ENCODE measurements at regions not wholly inside any gene's neighbourhood (a gene's known extent, or its start where the extent isn't known, plus 50 kb on each side); places are given as distances from the start of the nearest gene placed in this dataset.

DNA sequence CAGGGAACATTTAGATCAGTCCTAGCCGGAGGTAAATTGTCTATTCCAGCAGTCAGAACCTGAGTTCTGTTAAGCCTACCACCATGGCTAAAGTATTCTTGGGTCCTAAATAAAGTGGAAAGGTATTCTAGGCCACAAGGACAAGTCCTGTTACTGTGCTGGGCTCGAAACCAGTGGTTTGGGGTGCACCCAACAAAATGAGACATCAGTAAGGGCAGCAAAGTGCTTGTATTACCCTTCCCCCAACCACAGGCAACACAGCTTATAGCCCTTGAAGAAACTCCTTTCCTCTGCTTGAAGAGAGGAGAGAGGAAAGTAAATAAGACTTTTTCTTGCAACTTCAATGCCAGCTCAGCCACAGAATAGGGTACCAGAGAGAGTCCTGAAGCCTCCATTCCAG, 1345.6 kb downstream of the PCDH18 start (continued):
- no peak for TF ChIP-seq ISL1 (CRISPR knock-in tag; IDR thresholded peaks at IDR 0.05)
- TF ChIP-seq ARNTL (CRISPR knock-in tag; IDR thresholded peaks at IDR 0.05; ENCODE audit: borderline replicate concordance, low read depth), result no peak
- TF ChIP-seq OSR1 (CRISPR knock-in tag; IDR thresholded peaks at IDR 0.05), result no peak
- no peak for TF ChIP-seq ZNF8 (CRISPR knock-in tag; IDR thresholded peaks at IDR 0.05)
- TF ChIP-seq ZFP3 (CRISPR knock-in tag; IDR thresholded peaks at IDR 0.05), result no peak
- TF ChIP-seq ZNF565 (CRISPR knock-in tag; conservative IDR thresholded peaks at IDR 0.05; ENCODE audit: low read depth), result no peak
- TF ChIP-seq, protein P1, sequence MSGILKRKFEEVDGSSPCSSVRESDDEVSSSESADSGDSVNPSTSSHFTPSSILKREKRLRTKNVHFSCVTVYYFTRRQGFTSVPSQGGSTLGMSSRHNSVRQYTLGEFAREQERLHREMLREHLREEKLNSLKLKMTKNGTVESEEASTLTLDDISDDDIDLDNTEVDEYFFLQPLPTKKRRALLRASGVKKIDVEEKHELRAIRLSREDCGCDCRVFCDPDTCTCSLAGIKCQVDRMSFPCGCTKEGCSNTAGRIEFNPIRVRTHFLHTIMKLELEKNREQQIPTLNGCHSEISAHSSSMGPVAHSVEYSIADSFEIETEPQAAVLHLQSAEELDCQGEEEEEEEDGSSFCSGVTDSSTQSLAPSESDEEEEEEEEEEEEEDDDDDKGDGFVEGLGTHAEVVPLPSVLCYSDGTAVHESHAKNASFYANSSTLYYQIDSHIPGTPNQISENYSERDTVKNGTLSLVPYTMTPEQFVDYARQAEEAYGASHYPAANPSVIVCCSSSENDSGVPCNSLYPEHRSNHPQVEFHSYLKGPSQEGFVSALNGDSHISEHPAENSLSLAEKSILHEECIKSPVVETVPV (CRISPR knock-in tag; IDR thresholded peaks at IDR 0.05), result no peak
- no peak for TF ChIP-seq ESRRG (CRISPR knock-in tag; IDR thresholded peaks at IDR 0.05)

DNA sequence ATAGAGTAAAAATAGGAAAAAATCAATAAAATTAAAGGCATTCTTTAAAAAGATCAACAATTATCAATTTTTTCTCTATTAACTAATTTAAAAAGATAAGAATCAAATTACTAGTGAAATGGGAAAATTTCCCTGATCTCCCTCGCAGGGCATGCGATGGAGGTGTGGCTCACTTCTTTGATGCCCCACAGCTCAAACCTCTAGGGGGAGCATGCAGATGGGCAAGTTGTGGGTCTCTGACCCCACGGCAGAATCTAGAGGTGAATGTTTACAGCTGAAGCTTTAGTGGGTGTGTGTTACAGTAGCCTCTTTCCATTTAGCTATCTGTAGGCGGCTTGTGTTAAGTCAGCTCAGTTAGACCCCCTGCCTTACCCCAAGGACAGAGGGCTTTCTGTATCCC, 1348.8 kb downstream of the PCDH18 start:
- no peak for ATAC-seq
- TF ChIP-seq RARB (CRISPR knock-in tag; IDR thresholded peaks at IDR 0.05), result no peak

DNA sequence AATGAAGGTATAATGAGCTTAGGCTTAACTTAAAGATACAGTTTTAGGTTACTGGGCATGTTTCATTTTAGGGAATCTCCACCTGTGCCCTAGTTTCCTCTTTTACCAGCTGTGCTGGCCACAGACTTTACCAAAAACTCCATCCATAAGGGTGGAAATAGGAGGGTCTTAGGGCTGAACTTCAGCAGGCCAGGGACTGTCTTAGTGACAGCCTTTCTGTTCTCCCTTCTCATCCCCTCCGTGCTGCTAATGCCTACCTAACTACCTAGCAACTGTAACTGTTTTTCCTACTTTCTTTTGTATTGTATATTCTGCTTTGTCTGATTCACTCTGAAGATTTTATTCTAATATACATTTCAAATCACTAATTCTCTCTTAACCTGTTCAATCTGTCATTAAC, 1375.3 kb downstream of the PCDH18 start:
- no peak for TF ChIP-seq ARNTL (CRISPR knock-in tag; IDR thresholded peaks at IDR 0.05; ENCODE audit: borderline replicate concordance, low read depth)
- TF ChIP-seq, protein P1 (CRISPR knock-in tag; IDR thresholded peaks at IDR 0.05), result no peak
- no peak for TF ChIP-seq RARB (CRISPR knock-in tag; IDR thresholded peaks at IDR 0.05)
- TF ChIP-seq, protein P2, sequence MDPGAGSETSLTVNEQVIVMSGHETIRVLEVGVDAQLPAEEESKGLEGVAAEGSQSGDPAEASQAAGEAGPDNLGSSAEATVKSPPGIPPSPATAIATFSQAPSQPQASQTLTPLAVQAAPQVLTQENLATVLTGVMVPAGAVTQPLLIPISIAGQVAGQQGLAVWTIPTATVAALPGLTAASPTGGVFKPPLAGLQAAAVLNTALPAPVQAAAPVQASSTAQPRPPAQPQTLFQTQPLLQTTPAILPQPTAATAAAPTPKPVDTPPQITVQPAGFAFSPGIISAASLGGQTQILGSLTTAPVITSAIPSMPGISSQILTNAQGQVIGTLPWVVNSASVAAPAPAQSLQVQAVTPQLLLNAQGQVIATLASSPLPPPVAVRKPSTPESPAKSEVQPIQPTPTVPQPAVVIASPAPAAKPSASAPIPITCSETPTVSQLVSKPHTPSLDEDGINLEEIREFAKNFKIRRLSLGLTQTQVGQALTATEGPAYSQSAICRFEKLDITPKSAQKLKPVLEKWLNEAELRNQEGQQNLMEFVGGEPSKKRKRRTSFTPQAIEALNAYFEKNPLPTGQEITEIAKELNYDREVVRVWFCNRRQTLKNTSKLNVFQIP (CRISPR knock-in tag; IDR thresholded peaks at IDR 0.05; ENCODE audit: borderline replicate concordance, low read depth), result no peak
- no peak for TF ChIP-seq ZNF565 (CRISPR knock-in tag; conservative IDR thresholded peaks at IDR 0.05; ENCODE audit: low read depth)
- no peak for TF ChIP-seq SNAI2 (CRISPR knock-in tag; IDR thresholded peaks at IDR 0.05)
- no peak for TF ChIP-seq ZNF70 (CRISPR knock-in tag; IDR thresholded peaks at IDR 0.05)
- no peak for TF ChIP-seq GLIS3 (CRISPR knock-in tag; IDR thresholded peaks at IDR 0.05)
- no peak for TF ChIP-seq BACH2 (CRISPR knock-in tag; IDR thresholded peaks at IDR 0.05; ENCODE audit: borderline replicate concordance)
- no peak for TF ChIP-seq ZNF8 (CRISPR knock-in tag; IDR thresholded peaks at IDR 0.05)
- TF ChIP-seq ZFP3 (CRISPR knock-in tag; IDR thresholded peaks at IDR 0.05), result no peak
- TF ChIP-seq CSDC2 (CRISPR knock-in tag; IDR thresholded peaks at IDR 0.05), result no peak
- no peak for TF ChIP-seq PPARA (CRISPR knock-in tag; IDR thresholded peaks at IDR 0.05; ENCODE audit: borderline replicate concordance)
- TF ChIP-seq ZC3H10 (CRISPR knock-in tag; IDR thresholded peaks at IDR 0.05), result no peak
- no peak for ATAC-seq

DNA sequence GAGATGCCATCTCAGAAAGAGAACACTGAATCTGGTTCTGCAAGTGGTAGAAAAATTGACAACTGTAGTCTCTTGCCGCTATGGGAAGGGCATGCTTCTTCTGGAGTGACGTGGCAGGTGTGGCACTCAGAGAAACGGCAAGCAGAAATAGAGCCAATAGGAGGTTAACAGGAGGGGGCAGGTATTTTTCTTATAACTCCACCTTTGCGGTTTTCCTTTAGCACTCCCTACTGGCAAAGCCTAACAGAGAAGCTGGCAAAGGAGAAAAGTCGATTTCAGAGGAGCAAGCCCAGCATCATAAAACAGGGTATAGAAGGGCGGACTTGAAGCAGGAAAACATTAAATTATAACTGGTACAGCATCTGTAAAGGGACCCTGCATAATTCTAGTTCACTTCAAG, 1382.2 kb downstream of the PCDH18 start:
- ATAC-seq, result no peak

More for the DNA sequence above, 1382.2 kb downstream of the PCDH18 start:
- TF ChIP-seq CSDC2 (CRISPR knock-in tag; IDR thresholded peaks at IDR 0.05) (no peak), TOX (CRISPR knock-in tag; IDR thresholded peaks at IDR 0.05; ENCODE audit: borderline replicate concordance) (no peak), RARB (CRISPR knock-in tag; IDR thresholded peaks at IDR 0.05) (no peak)
- TF ChIP-seq, protein P3, sequence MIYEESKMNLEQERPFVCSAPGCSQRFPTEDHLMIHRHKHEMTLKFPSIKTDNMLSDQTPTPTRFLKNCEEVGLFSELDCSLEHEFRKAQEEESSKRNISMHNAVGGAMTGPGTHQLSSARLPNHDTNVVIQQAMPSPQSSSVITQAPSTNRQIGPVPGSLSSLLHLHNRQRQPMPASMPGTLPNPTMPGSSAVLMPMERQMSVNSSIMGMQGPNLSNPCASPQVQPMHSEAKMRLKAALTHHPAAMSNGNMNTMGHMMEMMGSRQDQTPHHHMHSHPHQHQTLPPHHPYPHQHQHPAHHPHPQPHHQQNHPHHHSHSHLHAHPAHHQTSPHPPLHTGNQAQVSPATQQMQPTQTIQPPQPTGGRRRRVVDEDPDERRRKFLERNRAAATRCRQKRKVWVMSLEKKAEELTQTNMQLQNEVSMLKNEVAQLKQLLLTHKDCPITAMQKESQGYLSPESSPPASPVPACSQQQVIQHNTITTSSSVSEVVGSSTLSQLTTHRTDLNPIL (CRISPR knock-in tag; IDR thresholded peaks at IDR 0.05; ENCODE audit: low read depth), result no peak
- TF ChIP-seq, protein P4, sequence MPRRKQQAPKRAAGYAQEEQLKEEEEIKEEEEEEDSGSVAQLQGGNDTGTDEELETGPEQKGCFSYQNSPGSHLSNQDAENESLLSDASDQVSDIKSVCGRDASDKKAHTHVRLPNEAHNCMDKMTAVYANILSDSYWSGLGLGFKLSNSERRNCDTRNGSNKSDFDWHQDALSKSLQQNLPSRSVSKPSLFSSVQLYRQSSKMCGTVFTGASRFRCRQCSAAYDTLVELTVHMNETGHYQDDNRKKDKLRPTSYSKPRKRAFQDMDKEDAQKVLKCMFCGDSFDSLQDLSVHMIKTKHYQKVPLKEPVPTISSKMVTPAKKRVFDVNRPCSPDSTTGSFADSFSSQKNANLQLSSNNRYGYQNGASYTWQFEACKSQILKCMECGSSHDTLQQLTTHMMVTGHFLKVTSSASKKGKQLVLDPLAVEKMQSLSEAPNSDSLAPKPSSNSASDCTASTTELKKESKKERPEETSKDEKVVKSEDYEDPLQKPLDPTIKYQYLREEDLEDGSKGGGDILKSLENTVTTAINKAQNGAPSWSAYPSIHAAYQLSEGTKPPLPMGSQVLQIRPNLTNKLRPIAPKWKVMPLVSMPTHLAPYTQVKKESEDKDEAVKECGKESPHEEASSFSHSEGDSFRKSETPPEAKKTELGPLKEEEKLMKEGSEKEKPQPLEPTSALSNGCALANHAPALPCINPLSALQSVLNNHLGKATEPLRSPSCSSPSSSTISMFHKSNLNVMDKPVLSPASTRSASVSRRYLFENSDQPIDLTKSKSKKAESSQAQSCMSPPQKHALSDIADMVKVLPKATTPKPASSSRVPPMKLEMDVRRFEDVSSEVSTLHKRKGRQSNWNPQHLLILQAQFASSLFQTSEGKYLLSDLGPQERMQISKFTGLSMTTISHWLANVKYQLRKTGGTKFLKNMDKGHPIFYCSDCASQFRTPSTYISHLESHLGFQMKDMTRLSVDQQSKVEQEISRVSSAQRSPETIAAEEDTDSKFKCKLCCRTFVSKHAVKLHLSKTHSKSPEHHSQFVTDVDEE (CRISPR knock-in tag; IDR thresholded peaks at IDR 0.05), result no peak

All from SK-N-SH treated with all-trans-retinoic acid at 6 μM for 48 hours (cell line).